COR-L47 (cell line): ENCODE measurements at regions not wholly inside any gene's neighbourhood (a gene's known extent, or its start where the extent isn't known, plus 50 kb on each side); places are given as distances from the start of the nearest gene placed in this dataset.
"Not testable (repeated sequence)": the region's sequence is repeated elsewhere in the genome, so short reads cannot be mapped to it uniquely, and the experiment has no call there.

Source experiments
- DNase-seq: peaks from one replicate; lab custom pipeline; 2025; lab: John Stamatoyannopoulos, UW

- peak; percentile 58 for DNase-seq
Measured at GRCh38 chr18:66872277-66872676, 268.4 kb upstream of the CDH19 start.

- no peak for DNase-seq
Measured at GRCh38 chr18:66867653-66868052, 263.8 kb upstream of the CDH19 start.

GRCh38 chr18:66866427-66866940 lies 262.6 kb upstream of the CDH19 start:
- DNase-seq: not testable (repeated sequence)

- no peak for DNase-seq
Measured at GRCh38 chr18:66838340-66838987, 234.6 kb upstream of the CDH19 start.

GRCh38 chr18:66833646-66834045 lies 229.8 kb upstream of the CDH19 start:
- DNase-seq: no peak

GRCh38 chr18:66826211-66826610 lies 222.3 kb upstream of the CDH19 start:
- DNase-seq: peak; percentile 93

GRCh38 chr18:66825347-66825746 lies 221.5 kb upstream of the CDH19 start:
- no peak for DNase-seq

- DNase-seq: no peak
Measured at GRCh38 chr18:66819235-66819634, 215.3 kb upstream of the CDH19 start.

GRCh38 chr18:66813138-66813537 lies 209.2 kb upstream of the CDH19 start:
- DNase-seq: no peak

- no peak for DNase-seq
Measured at GRCh38 chr18:66795051-66795450, 191.2 kb upstream of the CDH19 start.

GRCh38 chr18:66792466-66792865 lies 188.6 kb upstream of the CDH19 start:
- DNase-seq: no peak

- no peak for DNase-seq
Measured at GRCh38 chr18:66780609-66781008, 176.7 kb upstream of the CDH19 start.

GRCh38 chr18:66778048-66778447 lies 174.2 kb upstream of the CDH19 start:
- no peak for DNase-seq

GRCh38 chr18:66769375-66769774 lies 165.5 kb upstream of the CDH19 start:
- DNase-seq: no peak

- no peak for DNase-seq
Measured at GRCh38 chr18:66764230-66764629, 160.3 kb upstream of the CDH19 start.

GRCh38 chr18:66761166-66761565 lies 157.3 kb upstream of the CDH19 start:
- DNase-seq: no peak

- no peak for DNase-seq
Measured at GRCh38 chr18:66760559-66760958, 156.7 kb upstream of the CDH19 start.

GRCh38 chr18:66759050-66759828 lies 155.3 kb upstream of the CDH19 start:
- DNase-seq: no peak

GRCh38 chr18:66757946-66758345 lies 154.1 kb upstream of the CDH19 start:
- DNase-seq: no peak

- DNase-seq: no peak
Measured at GRCh38 chr18:66754335-66754734, 150.4 kb upstream of the CDH19 start.

GRCh38 chr18:66752733-66753132 lies 148.8 kb upstream of the CDH19 start:
- no peak for DNase-seq

- no peak for DNase-seq
Measured at GRCh38 chr18:66749481-66750035, 145.7 kb upstream of the CDH19 start.

- DNase-seq: peak; percentile 64
Measured at GRCh38 chr18:66749030-66749429, 145.1 kb upstream of the CDH19 start.
